ENCODE measurements at regions not wholly inside any gene's neighbourhood (a gene's known extent, or its start where the extent isn't known, plus 50 kb on each side); places are given as distances from the start of the nearest gene placed in this dataset.

DNA sequence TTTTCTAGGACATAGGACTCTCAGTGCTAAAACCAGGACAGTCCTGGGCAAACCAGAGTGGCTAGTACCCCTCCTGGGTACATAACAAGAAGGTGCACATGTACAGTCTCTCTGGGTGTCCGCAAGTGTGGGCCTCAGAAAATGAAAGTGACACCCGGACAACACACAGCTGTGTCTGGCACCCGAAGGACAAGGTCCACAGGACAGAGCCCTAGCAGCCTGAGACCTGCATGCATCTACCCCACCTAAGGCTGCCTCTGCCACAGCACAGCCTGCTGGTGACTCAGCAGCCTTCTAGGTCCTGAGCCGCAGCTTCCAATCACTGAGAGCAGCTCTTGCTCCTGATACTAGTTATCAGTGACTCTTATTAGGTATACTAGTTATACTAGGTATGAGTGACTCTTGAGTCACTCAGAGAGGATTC lies 784.1 kb upstream of the TBX3 start:
- no peak overlapping the region for H3K4me3 ChIP-seq
- peak overlapping the region in 3 of 4 donors; percentile 53 to 74 (median 61) for H3K27ac ChIP-seq
- peak in 2 of 3 donors; percentile 88 to 90 for DNase-seq

DNA sequence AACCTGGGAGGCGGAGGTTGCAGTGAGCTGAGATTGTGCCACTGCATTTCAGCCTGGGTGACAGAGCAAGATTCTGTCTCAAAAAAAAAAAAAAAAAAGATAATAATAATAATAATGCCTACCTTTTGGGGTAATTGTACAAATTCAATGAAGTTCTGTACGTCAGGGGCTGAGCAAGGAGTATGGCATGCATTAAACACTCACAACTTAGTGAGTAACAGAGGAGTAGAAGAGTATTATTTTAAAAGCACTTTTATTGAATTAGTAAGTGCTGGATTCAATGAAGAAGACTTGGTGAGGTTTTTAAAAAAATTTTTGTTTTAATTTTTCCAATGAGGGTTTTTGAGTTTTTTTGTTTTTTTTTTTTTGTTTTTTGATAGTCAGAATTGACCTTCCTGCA lies 783.6 kb upstream of the TBX3 start:
- Histone ChIP-seq H3K27me3 (no peaks in the 10 kb centered on the region), H3K27ac (peak overlapping the region in 2 of 4 donors; percentile 53 to 61), H3K9me3 (no peaks in the 10 kb centered on the region), H3K4me3 (no peak overlapping the region), H3K4me1 (peaks cover 0 to 6% (median 0%) of the 10 kb centered on the region in 4 donors), H3K36me3 (no peaks in the 10 kb centered on the region)
- no peak for TF ChIP-seq POLR2A (IDR thresholded peaks at IDR 0.05)
- TF ChIP-seq, protein P1, sequence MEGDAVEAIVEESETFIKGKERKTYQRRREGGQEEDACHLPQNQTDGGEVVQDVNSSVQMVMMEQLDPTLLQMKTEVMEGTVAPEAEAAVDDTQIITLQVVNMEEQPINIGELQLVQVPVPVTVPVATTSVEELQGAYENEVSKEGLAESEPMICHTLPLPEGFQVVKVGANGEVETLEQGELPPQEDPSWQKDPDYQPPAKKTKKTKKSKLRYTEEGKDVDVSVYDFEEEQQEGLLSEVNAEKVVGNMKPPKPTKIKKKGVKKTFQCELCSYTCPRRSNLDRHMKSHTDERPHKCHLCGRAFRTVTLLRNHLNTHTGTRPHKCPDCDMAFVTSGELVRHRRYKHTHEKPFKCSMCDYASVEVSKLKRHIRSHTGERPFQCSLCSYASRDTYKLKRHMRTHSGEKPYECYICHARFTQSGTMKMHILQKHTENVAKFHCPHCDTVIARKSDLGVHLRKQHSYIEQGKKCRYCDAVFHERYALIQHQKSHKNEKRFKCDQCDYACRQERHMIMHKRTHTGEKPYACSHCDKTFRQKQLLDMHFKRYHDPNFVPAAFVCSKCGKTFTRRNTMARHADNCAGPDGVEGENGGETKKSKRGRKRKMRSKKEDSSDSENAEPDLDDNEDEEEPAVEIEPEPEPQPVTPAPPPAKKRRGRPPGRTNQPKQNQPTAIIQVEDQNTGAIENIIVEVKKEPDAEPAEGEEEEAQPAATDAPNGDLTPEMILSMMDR (IDR thresholded peaks at IDR 0.05): no peak
- DNase-seq: no peak

More for the DNA sequence above, 784.1 kb upstream of the TBX3 start:
- H3K27me3 ChIP-seq: no peaks in the 10 kb centered on the region
- TF ChIP-seq, protein P1 (IDR thresholded peaks at IDR 0.05): peak in 4 of 6 experiments; percentile 24 to 75 (median 64)
- peak in 1 of 2 donors; percentile 23 for TF ChIP-seq POLR2A (IDR thresholded peaks at IDR 0.05)
- H3K4me1 ChIP-seq: peaks cover 0 to 6% (median 0%) of the 10 kb centered on the region in 4 donors
- H3K9me3 ChIP-seq: no peaks in the 10 kb centered on the region
- H3K36me3 ChIP-seq: no peaks in the 10 kb centered on the region

DNA sequence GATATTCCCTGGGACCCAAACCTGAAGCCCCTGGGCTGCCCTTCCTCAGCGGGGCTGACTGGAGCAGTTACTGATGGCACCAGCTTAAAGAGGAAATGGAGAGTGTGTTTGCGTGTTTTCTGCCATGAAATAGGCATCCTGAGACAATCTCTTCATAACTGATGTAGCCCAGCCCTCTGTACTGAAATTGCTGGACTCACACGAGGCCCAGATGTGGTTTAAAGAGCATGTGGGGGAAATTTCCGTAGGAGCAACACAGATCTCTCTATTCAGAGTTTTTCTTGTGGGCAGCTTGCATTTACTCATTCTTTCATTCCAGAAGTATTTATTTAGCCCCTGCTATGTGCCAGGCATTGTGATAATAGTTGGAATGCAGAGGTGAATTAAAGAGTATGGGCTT lies 782.1 kb upstream of the TBX3 start:
- no peak for TF ChIP-seq POLR2A (IDR thresholded peaks at IDR 0.05)
- Histone ChIP-seq H3K27me3 (no peaks in the 10 kb centered on the region), H3K9me3 (no peaks in the 10 kb centered on the region), H3K27ac (no peak overlapping the region), H3K4me1 (no peaks in the 10 kb centered on the region), H3K4me3 (no peak overlapping the region), H3K36me3 (no peaks in the 10 kb centered on the region)
- DNase-seq: no peak

DNA sequence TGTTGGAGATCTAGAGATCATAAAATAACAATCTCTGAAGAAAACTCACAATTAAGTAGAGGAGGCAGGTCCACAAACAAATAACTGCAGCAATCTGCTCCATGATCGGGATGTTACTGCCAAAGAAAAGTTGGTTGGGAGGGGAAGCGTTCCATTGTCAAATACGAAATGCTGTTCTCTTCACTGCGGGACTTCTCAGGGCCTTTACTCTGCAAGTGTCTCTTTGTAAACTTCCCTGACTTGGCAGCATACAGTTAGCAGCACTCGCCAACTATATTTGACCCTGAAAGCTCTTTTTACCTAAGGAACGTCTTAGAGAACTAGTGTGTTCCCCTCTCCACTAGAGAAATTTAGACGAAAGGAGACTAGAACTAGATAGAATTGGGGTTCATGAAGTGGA lies 780.7 kb upstream of the TBX3 start:
- H3K27me3 ChIP-seq: no peaks in the 10 kb centered on the region
- no peak for TF ChIP-seq POLR2A (IDR thresholded peaks at IDR 0.05)
- TF ChIP-seq, protein P1 (IDR thresholded peaks at IDR 0.05): no peak
- peak overlapping the region in 2 of 4 donors; percentile 50 to 61 for H3K27ac ChIP-seq
- no peaks in the 10 kb centered on the region for H3K9me3 ChIP-seq
- H3K4me1 ChIP-seq: no peaks in the 10 kb centered on the region
- no peak for DNase-seq
- H3K36me3 ChIP-seq: no peaks in the 10 kb centered on the region
- H3K4me3 ChIP-seq: no peak overlapping the region

DNA sequence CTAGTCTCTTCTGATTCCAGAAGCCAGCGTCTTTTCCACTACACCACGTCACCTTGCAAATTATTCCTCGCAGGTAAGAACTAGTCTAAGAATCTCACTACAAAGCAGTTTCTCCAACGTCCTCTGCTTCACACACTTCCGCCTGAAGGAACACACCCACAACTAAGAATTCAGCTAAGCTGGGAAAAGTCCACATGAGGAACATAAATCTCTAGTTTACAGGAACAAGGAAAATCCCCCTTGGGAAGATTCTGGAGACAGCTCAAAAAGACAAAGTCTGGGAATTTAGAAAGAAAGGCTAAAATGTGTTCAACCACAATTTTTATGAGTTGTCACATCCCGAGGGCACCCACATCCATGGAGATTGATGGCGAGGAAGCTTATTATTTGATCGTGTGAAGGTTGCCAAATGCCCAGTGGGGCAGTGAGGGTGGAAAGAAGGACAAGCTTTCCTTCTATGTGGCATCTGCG lies 780.2 kb upstream of the TBX3 start:
- Histone ChIP-seq H3K4me1 (no peaks in the 10 kb centered on the region), H3K4me3 (no peak overlapping the region), H3K36me3 (no peaks in the 10 kb centered on the region), H3K27me3 (no peaks in the 10 kb centered on the region), H3K9me3 (no peaks in the 10 kb centered on the region), H3K27ac (peak overlapping the region in 2 of 4 donors; percentile 50 to 61)
- DNase-seq: no peak
- no peak for TF ChIP-seq POLR2A (IDR thresholded peaks at IDR 0.05)
- TF ChIP-seq, protein P1 (IDR thresholded peaks at IDR 0.05): no peak

DNA sequence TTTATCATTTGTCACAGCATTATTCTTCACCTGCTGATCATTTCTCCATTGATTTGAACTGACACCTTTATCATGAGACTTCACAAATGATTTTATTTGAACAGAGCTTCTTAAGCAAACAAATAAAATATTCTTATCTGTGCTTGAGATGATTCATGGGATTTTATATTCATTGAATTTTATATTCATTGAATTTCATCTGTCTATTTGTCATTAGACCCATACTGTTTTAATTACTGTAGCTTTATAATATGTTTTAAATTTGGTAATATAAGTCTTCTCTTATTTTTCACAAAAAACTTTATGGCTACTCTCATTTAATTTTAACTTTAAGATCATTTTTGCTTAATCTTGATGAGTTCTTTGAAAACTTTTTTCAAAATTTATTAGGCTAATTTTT lies 777.4 kb upstream of the TBX3 start:
- TF ChIP-seq POLR2A (IDR thresholded peaks at IDR 0.05): no peak
- TF ChIP-seq, protein P1 (IDR thresholded peaks at IDR 0.05): no peak

More for the DNA sequence above, 777.4 kb upstream of the TBX3 start:
- Histone ChIP-seq H3K9me3 (no peaks in the 10 kb centered on the region), H3K27ac (no peak overlapping the region), H3K27me3 (no peaks in the 10 kb centered on the region), H3K4me3 (no peak overlapping the region), H3K36me3 (no peaks in the 10 kb centered on the region), H3K4me1 (no peaks in the 10 kb centered on the region)
- no peak for DNase-seq

All from Peyer's patch (tissue), 4 donors.